Left ventricle myocardium inferior (tissue), 1 donor: ENCODE measurements at regions not wholly inside any gene's neighbourhood (a gene's known extent, or its start where the extent isn't known, plus 50 kb on each side); places are given as distances from the start of the nearest gene placed in this dataset.
A peak's percentile ranks its signal among the peaks of the same experiment; 100 is the strongest.
"Not testable (repeated sequence)": the region's sequence is repeated elsewhere in the genome, so short reads cannot be mapped to it uniquely, and the experiment has no call there.

Experiments used
- DNase-seq: peaks from one replicate; pipeline ENCODE4 v3.0.0-alpha.2; 2020
- H3K27ac ChIP-seq: fragments of 200-600 bp; replicated peaks from 2 replicates; pipeline ENCODE4 v1.8.0; 2021
- H3K27me3 ChIP-seq: fragments of 200-600 bp; 2 replicates; pipeline ENCODE4 v1.8.0; 2021; ENCODE audit warnings: low read depth
- H3K36me3 ChIP-seq: fragments of 200-600 bp; 2 replicates; pipeline ENCODE4 v1.8.0; 2021
- H3K4me1 ChIP-seq: fragments of 200-600 bp; 2 replicates; pipeline ENCODE4 v1.8.0; 2021
- H3K4me3 ChIP-seq: fragments of 200-600 bp; 2 replicates; pipeline ENCODE4 v1.8.0; 2021; ENCODE audit warnings: mild to moderate bottlenecking, moderate library complexity
- H3K9me3 ChIP-seq: fragments of 200-600 bp; replicated peaks from 2 replicates; pipeline ENCODE4 v1.8.0; 2021
- CTCF ChIP-seq: fragments of 200-600 bp; IDR thresholded peaks from 2 replicates; pipeline ENCODE4 v1.8.0; 2021; ENCODE audit warnings: antibody characterized with exemption, mild to moderate bottlenecking, borderline replicate concordance
- intact Hi-C: fragments of 100-400 bp; cut with micrococcal nuclease; formaldehyde crosslinking; loops from one replicate; pipeline ENCODE4 v1.11.0; 2022
- donor health status: DM: no; HTN: yes; CAD: no; lungs with severe emphysema.

GRCh38 chr5:66285343-66285922 is 141.3 kb downstream of the SREK1 start:
- H3K27ac ChIP-seq, result no peak overlapping the region
- TF ChIP-seq CTCF, result no peak
- H3K4me1 ChIP-seq, result peaks cover 11% of the 10 kb centered on the region
- peaks cover 2% of the 10 kb centered on the region for H3K9me3 ChIP-seq
- intact Hi-C loops, result no loop called here
- no peaks in the 10 kb centered on the region for H3K27me3 ChIP-seq
- no peak for DNase-seq
- no peaks in the 10 kb centered on the region for H3K36me3 ChIP-seq
- no peak overlapping the region for H3K4me3 ChIP-seq

GRCh38 chr5:66291771-66292170 is 147.7 kb downstream of the SREK1 start:
- TF ChIP-seq CTCF, result no peak
- H3K36me3 ChIP-seq, result no peaks in the 10 kb centered on the region
- intact Hi-C loops, result no loop called here
- DNase-seq, result no peak
- no peak overlapping the region for H3K27ac ChIP-seq
- H3K4me3 ChIP-seq, result no peak overlapping the region
- no peaks in the 10 kb centered on the region for H3K4me1 ChIP-seq
- peaks cover 5% of the 10 kb centered on the region for H3K9me3 ChIP-seq
- no peaks in the 10 kb centered on the region for H3K27me3 ChIP-seq

GRCh38 chr5:66293851-66294250 is 149.8 kb downstream of the SREK1 start:
- H3K4me3 ChIP-seq, result not testable (repeated sequence)

GRCh38 chr5:66299463-66299862 is 155.4 kb downstream of the SREK1 start:
- H3K4me3 ChIP-seq, result no peak overlapping the region
- intact Hi-C loops, result no loop called here
- H3K36me3 ChIP-seq, result no peaks in the 10 kb centered on the region
- H3K9me3 ChIP-seq, result no peaks in the 10 kb centered on the region
- no peak overlapping the region for H3K27ac ChIP-seq
- no peaks in the 10 kb centered on the region for H3K4me1 ChIP-seq
- no peak for TF ChIP-seq CTCF
- DNase-seq, result no peak
- H3K27me3 ChIP-seq, result no peaks in the 10 kb centered on the region

More at GRCh38 chr5:66293851-66294250, 149.8 kb downstream of the SREK1 start:
- intact Hi-C loops, H3K27ac ChIP-seq, H3K36me3 ChIP-seq, H3K4me1 ChIP-seq, H3K9me3 ChIP-seq, DNase-seq, H3K27me3 ChIP-seq: not testable (repeated sequence)

GRCh38 chr5:66302344-66302743 is 158.2 kb downstream of the SREK1 start:
- TF ChIP-seq CTCF, result no peak
- DNase-seq, result no peak
- no peak overlapping the region for H3K4me3 ChIP-seq
- H3K27me3 ChIP-seq, result no peaks in the 10 kb centered on the region
- H3K4me1 ChIP-seq, result peaks cover 16% of the 10 kb centered on the region
- no peaks in the 10 kb centered on the region for H3K36me3 ChIP-seq
- no peak overlapping the region for H3K27ac ChIP-seq
- intact Hi-C loops, result no loop called here
- no peaks in the 10 kb centered on the region for H3K9me3 ChIP-seq

- Histone ChIP-seq H3K36me3 (no peaks in the 10 kb centered on the region), H3K9me3 (peaks cover 4% of the 10 kb centered on the region)
Observed at GRCh38 chr5:66306105-66306843, 162.2 kb downstream of the SREK1 start.

More at GRCh38 chr5:66306105-66306843, 162.2 kb downstream of the SREK1 start:
- peak overlapping the region; percentile 19 for H3K4me3 ChIP-seq
- peak; percentile 81 for TF ChIP-seq CTCF
- H3K4me1 ChIP-seq, result peaks cover 30% of the 10 kb centered on the region
- intact Hi-C loops, result loop anchor here (5.0 kb wide), 1 partner anchor 451 kb away; no protein-coding TSS in a partner anchor
- H3K27me3 ChIP-seq, result no peaks in the 10 kb centered on the region
- no peak for DNase-seq
- peak overlapping the region; percentile 79 for H3K27ac ChIP-seq
